Mesothelial cell of epicardium (in vitro differentiated cells): ENCODE measurements at regions not wholly inside any gene's neighbourhood (a gene's known extent, or its start where the extent isn't known, plus 50 kb on each side); places are given as distances from the start of the nearest gene placed in this dataset.
"Not testable (repeated sequence)": the region's sequence is repeated elsewhere in the genome, so short reads cannot be mapped to it uniquely, and the experiment has no call there.

ENCODE experiments used
- DNase-seq, 2 experiments: peaks; one replicate each; pipeline ENCODE4 v3.0.0; 2021; ENCODE audit warnings: low spot score in 2 of 2; ENCODE audit not compliant: unreplicated experiment in 2 of 2
- H3K27ac Mint-ChIP-seq: 2 replicates; pipeline ENCODE4 v1.8.0; 2021; ENCODE audit warnings: mixed read lengths
- H3K27me3 Mint-ChIP-seq: 2 replicates; pipeline ENCODE4 v1.8.0; 2021; ENCODE audit warnings: low read depth, mixed read lengths
- H3K36me3 Mint-ChIP-seq: 2 replicates; pipeline ENCODE4 v1.8.0; 2021; ENCODE audit warnings: mixed read lengths
- H3K4me1 Mint-ChIP-seq: 2 replicates; pipeline ENCODE4 v1.8.0; 2021; ENCODE audit warnings: mixed read lengths
- H3K4me3 Mint-ChIP-seq: 2 replicates; pipeline ENCODE4 v1.8.0; 2021; ENCODE audit warnings: mild to moderate bottlenecking, moderate library complexity, mixed read lengths
- H3K9me3 Mint-ChIP-seq: 2 replicates; pipeline ENCODE4 v1.8.0; 2021; ENCODE audit warnings: mixed read lengths
- CTCF ChIP-seq: fragments of 200-600 bp; sonication (generic); IDR thresholded peaks from one replicate; pipeline ENCODE4 v1.5.0; 2021; ENCODE audit warnings: antibody characterized with exemption; ENCODE audit not compliant: unreplicated experiment

- Mint-ChIP-seq H3K36me3 (no peaks in the 10 kb centered on the region), H3K4me3 (no peak overlapping the region), H3K27me3 (peaks cover 7% of the 10 kb centered on the region), H3K4me1 (peaks cover 4% of the 10 kb centered on the region), H3K9me3 (no peaks in the 10 kb centered on the region), H3K27ac (no peak overlapping the region)
- DNase-seq: no peak
- no peak for TF ChIP-seq CTCF
Observed at GRCh38 chr13:96934889-96935489, 59.3 kb downstream of the OXGR1 start.

- DNase-seq: no peak
- Mint-ChIP-seq H3K9me3 (peaks cover 35% of the 10 kb centered on the region), H3K36me3 (no peaks in the 10 kb centered on the region), H3K27me3 (peaks cover 11% of the 10 kb centered on the region), H3K4me1 (no peaks in the 10 kb centered on the region), H3K27ac (no peak overlapping the region), H3K4me3 (no peak overlapping the region)
- TF ChIP-seq CTCF: no peak
Observed at GRCh38 chr13:96925916-96926628, 68.2 kb downstream of the OXGR1 start.

GRCh38 chr13:96925477-96925876, 68.8 kb downstream of the OXGR1 start:
- H3K9me3 Mint-ChIP-seq: peaks cover 39% of the 10 kb centered on the region
- no peak overlapping the region for H3K4me3 Mint-ChIP-seq
- TF ChIP-seq CTCF: no peak
- H3K36me3 Mint-ChIP-seq: no peaks in the 10 kb centered on the region
- H3K27ac Mint-ChIP-seq: no peak overlapping the region
- no peak for DNase-seq
- H3K4me1 Mint-ChIP-seq: no peaks in the 10 kb centered on the region
- peaks cover 11% of the 10 kb centered on the region for H3K27me3 Mint-ChIP-seq

GRCh38 chr13:96918861-96919631, 75.2 kb downstream of the OXGR1 start:
- not testable (repeated sequence) for DNase-seq, H3K36me3 Mint-ChIP-seq

GRCh38 chr13:96904232-96904631, 90.0 kb downstream of the OXGR1 start:
- H3K9me3 Mint-ChIP-seq: no peaks in the 10 kb centered on the region
- peaks cover 15% of the 10 kb centered on the region for H3K4me1 Mint-ChIP-seq
- peaks cover 12% of the 10 kb centered on the region for H3K27me3 Mint-ChIP-seq
- TF ChIP-seq CTCF: no peak
- H3K36me3 Mint-ChIP-seq: no peaks in the 10 kb centered on the region
- H3K4me3 Mint-ChIP-seq: no peak overlapping the region
- no peak overlapping the region for H3K27ac Mint-ChIP-seq
- no peak for DNase-seq

More at GRCh38 chr13:96918861-96919631, 75.2 kb downstream of the OXGR1 start:
- Mint-ChIP-seq H3K9me3 (peaks cover 57% of the 10 kb centered on the region), H3K27me3 (peaks cover 16% of the 10 kb centered on the region)
- not testable (repeated sequence) for H3K4me1 Mint-ChIP-seq, H3K27ac Mint-ChIP-seq, H3K4me3 Mint-ChIP-seq

- Mint-ChIP-seq H3K27me3 (peaks cover 12% of the 10 kb centered on the region), H3K4me1 (peaks cover 23% of the 10 kb centered on the region), H3K27ac (no peak overlapping the region), H3K36me3 (no peaks in the 10 kb centered on the region), H3K9me3 (no peaks in the 10 kb centered on the region), H3K4me3 (no peak overlapping the region)
- no peak for TF ChIP-seq CTCF
- no peak for DNase-seq
Observed at GRCh38 chr13:96903085-96903484, 91.2 kb downstream of the OXGR1 start.
